ENCODE measurements at regions not wholly inside any gene's neighbourhood (a gene's known extent, or its start where the extent isn't known, plus 50 kb on each side); places are given as distances from the start of the nearest gene placed in this dataset.

- TF ChIP-seq CTCF (conservative IDR thresholded peaks at IDR 0.05): no peak
These were observed 785.5 kb upstream of the EDIL3 start for GRCh38 chr5:85170183-85170582.

GRCh38 chr5:85173469-85173868 lies 788.8 kb upstream of the EDIL3 start:
- H3K27ac ChIP-seq: no peak overlapping the region
- no peak for TF ChIP-seq CTCF (conservative IDR thresholded peaks at IDR 0.05)

More at GRCh38 chr5:85170183-85170582, 785.5 kb upstream of the EDIL3 start:
- H3K27ac ChIP-seq: no peak overlapping the region

- TF ChIP-seq CTCF (conservative IDR thresholded peaks at IDR 0.05): no peak
- H3K27ac ChIP-seq: no peak overlapping the region
These were observed 797.7 kb upstream of the EDIL3 start for GRCh38 chr5:85182344-85182743.

GRCh38 chr5:85204289-85204688 lies 819.6 kb upstream of the EDIL3 start:
- no peak overlapping the region for H3K27ac ChIP-seq
- TF ChIP-seq CTCF (conservative IDR thresholded peaks at IDR 0.05): no peak

GRCh38 chr5:85205430-85205829 lies 820.8 kb upstream of the EDIL3 start:
- no peak overlapping the region for H3K27ac ChIP-seq
- no peak for TF ChIP-seq CTCF (conservative IDR thresholded peaks at IDR 0.05)

- TF ChIP-seq CTCF (conservative IDR thresholded peaks at IDR 0.05): no peak
- H3K27ac ChIP-seq: no peak overlapping the region
These were observed 840.7 kb upstream of the EDIL3 start for GRCh38 chr5:85225388-85225787.

- TF ChIP-seq CTCF (conservative IDR thresholded peaks at IDR 0.05): no peak
- H3K27ac ChIP-seq: no peak overlapping the region
These were observed 864.5 kb upstream of the EDIL3 start for GRCh38 chr5:85249204-85249603.

GRCh38 chr5:85263125-85263524 lies 878.4 kb upstream of the EDIL3 start:
- no peak for TF ChIP-seq CTCF (conservative IDR thresholded peaks at IDR 0.05)
- no peak overlapping the region for H3K27ac ChIP-seq

Measured in VCaP (cell line).